Right lobe of liver (tissue), 6 donors: ENCODE measurements at regions not wholly inside any gene's neighbourhood (a gene's known extent, or its start where the extent isn't known, plus 50 kb on each side); places are given as distances from the start of the nearest gene placed in this dataset.

Experiments
- ATAC-seq, 4 donors: fragments of 200-7000 bp; cut with Tn5 transposase; one replicate each; pipeline ENCODE4 v1.9.1; 2020; ENCODE audit warnings: mild to moderate bottlenecking in 4 of 4, moderate library complexity in 4 of 4
- DNase-seq, 3 donors: peaks; one replicate each; pipeline ENCODE4 v3.0.0-alpha.2; 2020
- H3K27ac ChIP-seq, 3 donors: fragments of 200-600 bp; one replicate each; pipeline ENCODE4 v1.8.0; 2022
- H3K27me3 ChIP-seq, 2 donors: fragments of 200-600 bp; one replicate each; pipeline ENCODE4 v1.8.0; 2022
- H3K36me3 ChIP-seq, 4 donors: fragments of 200-600 bp; sonication (generic) in 1 of 4; one replicate each; pipeline versions ENCODE4 v1.5.1 to v1.8.0; 2017 to 2022; ENCODE audit warnings: control low read depth in 1 of 4
- H3K4me1 ChIP-seq, 4 donors: fragments of 200-600 bp; sonication (generic) in 1 of 4; one replicate each; pipeline versions ENCODE4 v1.5.1 to v1.8.0; 2017 to 2022; ENCODE audit warnings: control low read depth in 1 of 4
- H3K4me3 ChIP-seq, 3 donors: fragments of 200-600 bp; one replicate each; pipeline ENCODE4 v1.8.0; 2022
- H3K9me3 ChIP-seq, 4 donors: fragments of 200-600 bp; sonication (generic) in 1 of 4; one replicate each; pipeline versions ENCODE4 v1.5.1 to v1.8.0; 2017 to 2022; ENCODE audit warnings: control low read depth in 1 of 4
- POLR2A ChIP-seq: fragments of 450-650 bp; IDR thresholded peaks from one replicate; pipeline ENCODE4 v1.6.1; 2017; ENCODE audit warnings: antibody characterized with exemption, mild to moderate bottlenecking
- WGBS: methylation state at CpG from one replicate; pipeline ENCODE4 v1.1.6; 2018; ENCODE audit warnings: low coverage, low lambda C conversion rate; ENCODE audit not compliant: insufficient coverage; ENCODE audit errors: missing lambda C conversion rate; 5-methylcytosine and 5-hydroxymethylcytosine counted together
- intact Hi-C, 2 donors: fragments of 100-400 bp; cut with DNase I; formaldehyde crosslinking; loops; one replicate each; pipeline versions ENCODE4 v1.11.2 to v1.14.1; 2022
- TF ChIP-seq, protein P1 (sequence below), 4 donors: fragments of 200-600 bp in 3 of 4; fragments of 450-650 bp in 1 of 4; IDR thresholded peaks; one replicate each; pipeline versions ENCODE4 v1.5.1 to v1.8.0; 2016 to 2022; ENCODE audit warnings: antibody characterized with exemption in 4 of 4, mild to moderate bottlenecking in 2 of 4
- donor health status: DM: no; HTN: yes; CAD: no.
- donor health status: DM: no; HTN: no; CAD: no.
- donor health status: DM: no; HTN: no; CAD: no.
- donor health status: DM: no; HTN: yes; CAD: no.
- donor health status: DM: no; HTN: yes; CAD: no.

GRCh38 chr19:31956771-31957392, 388.5 kb upstream of the ZNF507 start:
- H3K27me3 ChIP-seq: no peaks in the 10 kb centered on the region
- intact Hi-C loops: no loop called here

GRCh38 chr19:31957711-31958110, 387.7 kb upstream of the ZNF507 start:
- Histone ChIP-seq H3K27ac (no peak overlapping the region), H3K27me3 (no peaks in the 10 kb centered on the region), H3K4me1 (no peaks in the 10 kb centered on the region), H3K9me3 (no peaks in the 10 kb centered on the region), H3K36me3 (no peaks in the 10 kb centered on the region), H3K4me3 (no peak overlapping the region)
- intact Hi-C loops: no loop called here
- ATAC-seq (no peak), DNase-seq (no peak)
- no peak for TF ChIP-seq POLR2A
- TF ChIP-seq, protein P1, sequence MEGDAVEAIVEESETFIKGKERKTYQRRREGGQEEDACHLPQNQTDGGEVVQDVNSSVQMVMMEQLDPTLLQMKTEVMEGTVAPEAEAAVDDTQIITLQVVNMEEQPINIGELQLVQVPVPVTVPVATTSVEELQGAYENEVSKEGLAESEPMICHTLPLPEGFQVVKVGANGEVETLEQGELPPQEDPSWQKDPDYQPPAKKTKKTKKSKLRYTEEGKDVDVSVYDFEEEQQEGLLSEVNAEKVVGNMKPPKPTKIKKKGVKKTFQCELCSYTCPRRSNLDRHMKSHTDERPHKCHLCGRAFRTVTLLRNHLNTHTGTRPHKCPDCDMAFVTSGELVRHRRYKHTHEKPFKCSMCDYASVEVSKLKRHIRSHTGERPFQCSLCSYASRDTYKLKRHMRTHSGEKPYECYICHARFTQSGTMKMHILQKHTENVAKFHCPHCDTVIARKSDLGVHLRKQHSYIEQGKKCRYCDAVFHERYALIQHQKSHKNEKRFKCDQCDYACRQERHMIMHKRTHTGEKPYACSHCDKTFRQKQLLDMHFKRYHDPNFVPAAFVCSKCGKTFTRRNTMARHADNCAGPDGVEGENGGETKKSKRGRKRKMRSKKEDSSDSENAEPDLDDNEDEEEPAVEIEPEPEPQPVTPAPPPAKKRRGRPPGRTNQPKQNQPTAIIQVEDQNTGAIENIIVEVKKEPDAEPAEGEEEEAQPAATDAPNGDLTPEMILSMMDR (IDR thresholded peaks at IDR 0.05): no peak
- whole genome bisulfite sequencing: 53% methylated on average over 4 of the region's 4 CpGs

More at GRCh38 chr19:31956771-31957392, 388.5 kb upstream of the ZNF507 start:
- Histone ChIP-seq H3K27ac (no peak overlapping the region), H3K9me3 (no peaks in the 10 kb centered on the region), H3K4me1 (no peaks in the 10 kb centered on the region), H3K36me3 (no peaks in the 10 kb centered on the region), H3K4me3 (no peak overlapping the region)
- TF ChIP-seq, protein P1 (IDR thresholded peaks at IDR 0.05): no peak
- no peak for TF ChIP-seq POLR2A
- WGBS: 43% methylated on average over 3 of the region's 3 CpGs
- ATAC-seq (no peak), DNase-seq (no peak)

- intact Hi-C loops: no loop called here
- WGBS: 79% methylated on average over 12 of the region's 15 CpGs
- H3K27me3 ChIP-seq: no peaks in the 10 kb centered on the region
- H3K4me1 ChIP-seq: no peaks in the 10 kb centered on the region
- no peak overlapping the region for H3K27ac ChIP-seq
- H3K9me3 ChIP-seq: no peaks in the 10 kb centered on the region
- H3K36me3 ChIP-seq: no peaks in the 10 kb centered on the region
- TF ChIP-seq, protein P1 (IDR thresholded peaks at IDR 0.05): no peak
- TF ChIP-seq POLR2A: no peak
- H3K4me3 ChIP-seq: no peak overlapping the region
- DNase-seq: no peak
- ATAC-seq: no peak
Observed at GRCh38 chr19:31959527-31960018, 385.8 kb upstream of the ZNF507 start.

- no peaks in the 10 kb centered on the region for H3K9me3 ChIP-seq
- no peak for DNase-seq
- H3K27me3 ChIP-seq: no peaks in the 10 kb centered on the region
- WGBS: 36% methylated on average over 6 of the region's 6 CpGs
- no peak overlapping the region for H3K4me3 ChIP-seq
- no peaks in the 10 kb centered on the region for H3K36me3 ChIP-seq
- no peaks in the 10 kb centered on the region for H3K4me1 ChIP-seq
- ATAC-seq: no peak
- no peak overlapping the region for H3K27ac ChIP-seq
- TF ChIP-seq, protein P1 (IDR thresholded peaks at IDR 0.05): no peak
- TF ChIP-seq POLR2A: no peak
- intact Hi-C loops: no loop called here
Observed at GRCh38 chr19:31960474-31960873, 384.9 kb upstream of the ZNF507 start.
